Naive thymus-derived CD8-positive, alpha-beta T cell (primary cell): ENCODE measurements at regions not wholly inside any gene's neighbourhood (a gene's known extent, or its start where the extent isn't known, plus 50 kb on each side); places are given as distances from the start of the nearest gene placed in this dataset.

ENCODE experiments used
- ATAC-seq, 2 donors: fragments of 150-1000 bp; cut with Tn5 transposase in 1 of 2; sonication (Bioruptor Pico), chemical (Tn5 transposase) in 1 of 2; 1 replicate in 1 of 2; 2 replicates in 1 of 2; pipeline ENCODE4 v1.10.0; 2021; ENCODE audit warnings: mild to moderate bottlenecking in 2 of 2, moderate library complexity in 2 of 2
- POLR2A ChIA-PET: fragments of 350-600 bp; sonication (Branson Sonifier 250); formaldehyde crosslinking; loops from one replicate; lab custom pipeline; 2021; ENCODE audit warnings: antibody characterized with exemption; lab: Charles Lee
- DNase-seq, 10 donors: peaks; one replicate each; pipeline versions ENCODE4 v3.0.0 to v3.0.0-alpha.2; 2020 to 2022
- H3K27ac Mint-ChIP-seq, 10 donors: one replicate each; pipeline ENCODE4 v1.8.0; 2020 to 2022; ENCODE audit warnings: mild to moderate bottlenecking in 10 of 10, mixed read lengths in 10 of 10, moderate library complexity in 4 of 10, inconsistent platforms in 1 of 10
- H3K27me3 Mint-ChIP-seq, 5 donors: one replicate each; pipeline ENCODE4 v1.8.0; 2021 to 2022; ENCODE audit warnings: mixed read lengths in 5 of 5
- H3K36me3 Mint-ChIP-seq, 3 donors: one replicate each; pipeline ENCODE4 v1.8.0; 2020 to 2022; ENCODE audit warnings: mixed read lengths in 3 of 3, mild to moderate bottlenecking in 2 of 3, inconsistent platforms in 1 of 3
- H3K4me1 Mint-ChIP-seq, 4 donors: one replicate each; pipeline ENCODE4 v1.8.0; 2021 to 2022; ENCODE audit warnings: mixed read lengths in 4 of 4
- H3K4me3 Mint-ChIP-seq, 10 donors: one replicate each; pipeline ENCODE4 v1.8.0; 2020 to 2022; ENCODE audit warnings: mild to moderate bottlenecking in 10 of 10, mixed read lengths in 10 of 10, moderate library complexity in 6 of 10, inconsistent platforms in 1 of 10
- H3K9me3 Mint-ChIP-seq, 9 donors: one replicate each; pipeline ENCODE4 v1.8.0; 2020 to 2022; ENCODE audit warnings: mixed read lengths in 9 of 9, mild to moderate bottlenecking in 3 of 9, inconsistent platforms in 1 of 9, moderate library complexity in 1 of 9

GRCh38 chr7:127478461-127478860, 86.0 kb upstream of the ZNF800 start:
- ATAC-seq (no peak), DNase-seq (no peak)
- Mint-ChIP-seq H3K27ac (peak overlapping the region in 9 of 10 donors; percentile 2 to 92 (median 67)), H3K36me3 (no peaks in the 10 kb centered on the region), H3K4me1 (peaks cover 10 to 31% (median 24%) of the 10 kb centered on the region in 4 donors), H3K4me3 (peak overlapping the region in 6 of 10 donors; percentile 8 to 70 (median 66)), H3K9me3 (no peaks in the 10 kb centered on the region), H3K27me3 (peaks cover 0 to 14% (median 0%) of the 10 kb centered on the region in 5 donors)
- POLR2A ChIA-PET: interaction anchor here (0.8 to 1.8 kb wide), 3 partner anchors 10 to 86 kb away, joined by 3 to 9 read pairs (median 3); partner anchors contain the start of gene ZNF800

- no peaks in the 10 kb centered on the region for H3K36me3 Mint-ChIP-seq
- peaks cover 0 to 16% (median 0%) of the 10 kb centered on the region in 5 donors for H3K27me3 Mint-ChIP-seq
- ATAC-seq: peak; percentile 80 to 89
- peak overlapping the region in 9 of 10 donors; percentile 12 to 70 (median 59) for H3K4me3 Mint-ChIP-seq
- peaks cover 10 to 31% (median 24%) of the 10 kb centered on the region in 4 donors for H3K4me1 Mint-ChIP-seq
- DNase-seq: peak in 7 of 10 donors; percentile 1 to 64 (median 21)
- POLR2A ChIA-PET: interaction anchor here (0.8 to 1.8 kb wide), 3 partner anchors 10 to 86 kb away, joined by 3 to 9 read pairs (median 3); partner anchors contain the start of gene ZNF800
- H3K9me3 Mint-ChIP-seq: no peaks in the 10 kb centered on the region
- H3K27ac Mint-ChIP-seq: peak overlapping the region in 9 of 10 donors; percentile 2 to 92 (median 70)
Measured at GRCh38 chr7:127478024-127478355, 85.5 kb upstream of the ZNF800 start.

GRCh38 chr7:127477295-127478023, 85.0 kb upstream of the ZNF800 start:
- Mint-ChIP-seq H3K36me3 (no peaks in the 10 kb centered on the region), H3K4me3 (peak overlapping the region in 9 of 10 donors; percentile 12 to 70 (median 59)), H3K4me1 (peaks cover 10 to 31% (median 24%) of the 10 kb centered on the region in 4 donors), H3K27me3 (peaks cover 0 to 16% (median 0%) of the 10 kb centered on the region in 5 donors), H3K27ac (peak overlapping the region; percentile 2 to 92 (median 67)), H3K9me3 (no peaks in the 10 kb centered on the region)
- ATAC-seq: no peak
- POLR2A ChIA-PET: interaction anchor here (0.8 to 1.8 kb wide), 2 partner anchors 11 to 85 kb away, joined by 3 to 9 read pairs; partner anchors contain the start of gene ZNF800
- DNase-seq: no peak

- no peak for ATAC-seq
- H3K9me3 Mint-ChIP-seq: no peaks in the 10 kb centered on the region
- H3K4me3 Mint-ChIP-seq: peak overlapping the region in 1 of 10 donors; percentile 18
- peaks cover 10 to 31% (median 24%) of the 10 kb centered on the region in 4 donors for H3K4me1 Mint-ChIP-seq
- H3K27ac Mint-ChIP-seq: peak overlapping the region in 5 of 10 donors; percentile 1 to 87 (median 36)
- POLR2A ChIA-PET: no interaction called here
- no peak for DNase-seq
- H3K27me3 Mint-ChIP-seq: peaks cover 0 to 12% (median 0%) of the 10 kb centered on the region in 5 donors
- no peaks in the 10 kb centered on the region for H3K36me3 Mint-ChIP-seq
Measured at GRCh38 chr7:127476618-127477017, 84.1 kb upstream of the ZNF800 start.

- H3K27me3 Mint-ChIP-seq: peaks cover 0 to 16% (median 0%) of the 10 kb centered on the region in 5 donors
- H3K36me3 Mint-ChIP-seq: no peaks in the 10 kb centered on the region
- ATAC-seq (no peak), DNase-seq (no peak)
- POLR2A ChIA-PET: no interaction called here
- peaks cover 10 to 27% (median 23%) of the 10 kb centered on the region in 4 donors for H3K4me1 Mint-ChIP-seq
- no peaks in the 10 kb centered on the region for H3K9me3 Mint-ChIP-seq
- no peak overlapping the region for H3K27ac Mint-ChIP-seq
- no peak overlapping the region for H3K4me3 Mint-ChIP-seq
Measured at GRCh38 chr7:127474457-127474856, 81.9 kb upstream of the ZNF800 start.

GRCh38 chr7:127473409-127473808, 80.9 kb upstream of the ZNF800 start:
- H3K27ac Mint-ChIP-seq: no peak overlapping the region
- peaks cover 0 to 13% (median 0%) of the 10 kb centered on the region in 5 donors for H3K27me3 Mint-ChIP-seq
- ATAC-seq (no peak), DNase-seq (no peak)
- no peaks in the 10 kb centered on the region for H3K9me3 Mint-ChIP-seq
- POLR2A ChIA-PET: no interaction called here
- H3K4me1 Mint-ChIP-seq: peaks cover 4 to 18% (median 15%) of the 10 kb centered on the region in 4 donors
- H3K4me3 Mint-ChIP-seq: no peak overlapping the region
- H3K36me3 Mint-ChIP-seq: no peaks in the 10 kb centered on the region

- ATAC-seq (no peak), DNase-seq (no peak)
- peaks cover 0 to 5% (median 0%) of the 10 kb centered on the region in 5 donors for H3K27me3 Mint-ChIP-seq
- no peaks in the 10 kb centered on the region for H3K4me1 Mint-ChIP-seq
- peaks cover 0 to 13% (median 7%) of the 10 kb centered on the region in 3 donors for H3K36me3 Mint-ChIP-seq
- POLR2A ChIA-PET: no interaction called here
- H3K27ac Mint-ChIP-seq: peak overlapping the region in 1 of 10 donors; percentile 84
- peaks cover 0 to 19% (median 5%) of the 10 kb centered on the region in 9 donors for H3K9me3 Mint-ChIP-seq
- no peak overlapping the region for H3K4me3 Mint-ChIP-seq
Measured at GRCh38 chr7:127460077-127460476, 67.6 kb upstream of the ZNF800 start.

GRCh38 chr7:127451258-127451657, 58.8 kb upstream of the ZNF800 start:
- Mint-ChIP-seq H3K27me3 (peaks cover 0 to 29% (median 5%) of the 10 kb centered on the region in 5 donors), H3K9me3 (peaks cover 0 to 27% (median 11%) of the 10 kb centered on the region in 9 donors), H3K27ac (peak overlapping the region in 8 of 10 donors; percentile 11 to 90 (median 28)), H3K4me1 (peaks cover 16 to 25% (median 23%) of the 10 kb centered on the region in 4 donors), H3K36me3 (peaks cover 0 to 15% (median 15%) of the 10 kb centered on the region in 3 donors), H3K4me3 (peak overlapping the region in 5 of 10 donors; percentile 6 to 61 (median 20))
- DNase-seq (peak in 5 of 10 donors; percentile 9 to 68 (median 44)), ATAC-seq (peak; percentile 60 to 75)
- POLR2A ChIA-PET: interaction anchor here (0.6 to 1.3 kb wide), 4 partner anchors 37 to 103 kb away, joined by 3 to 17 read pairs (median 4); partner anchors contain the start of gene ZNF800

- POLR2A ChIA-PET: interaction anchor here (3.0 kb wide), 1 partner anchor 56 kb away, joined by 53 read pairs; the partner anchor contains the start of gene ZNF800
- no peak for DNase-seq
- peaks cover 14 to 25% (median 23%) of the 10 kb centered on the region in 4 donors for H3K4me1 Mint-ChIP-seq
- ATAC-seq: no peak
- peaks cover 0 to 26% (median 11%) of the 10 kb centered on the region in 9 donors for H3K9me3 Mint-ChIP-seq
- no peak overlapping the region for H3K27ac Mint-ChIP-seq
- H3K27me3 Mint-ChIP-seq: peaks cover 0 to 23% (median 0%) of the 10 kb centered on the region in 5 donors
- peaks cover 0 to 11% (median 8%) of the 10 kb centered on the region in 3 donors for H3K36me3 Mint-ChIP-seq
- H3K4me3 Mint-ChIP-seq: no peak overlapping the region
Measured at GRCh38 chr7:127448566-127448965, 56.1 kb upstream of the ZNF800 start.

- H3K9me3 Mint-ChIP-seq: peaks cover 0 to 20% (median 8%) of the 10 kb centered on the region in 9 donors
- H3K36me3 Mint-ChIP-seq: peaks cover 0 to 10% (median 8%) of the 10 kb centered on the region in 3 donors
- POLR2A ChIA-PET: interaction anchor here (0.7 to 3.0 kb wide), 8 partner anchors 16 to 194 kb away, joined by 3 to 53 read pairs (median 4); partner anchors contain the start of gene ZNF800
- H3K27me3 Mint-ChIP-seq: peaks cover 0 to 23% (median 0%) of the 10 kb centered on the region in 5 donors
- no peak overlapping the region for H3K4me3 Mint-ChIP-seq
- peaks cover 16 to 25% (median 23%) of the 10 kb centered on the region in 4 donors for H3K4me1 Mint-ChIP-seq
- DNase-seq (peak; percentile 16 to 80 (median 50)), ATAC-seq (peak; percentile 95 to 98)
- H3K27ac Mint-ChIP-seq: peak overlapping the region in 2 of 10 donors; percentile 51 to 55
Measured at GRCh38 chr7:127447326-127447945, 54.9 kb upstream of the ZNF800 start.

GRCh38 chr7:127446842-127447241, 54.3 kb upstream of the ZNF800 start:
- H3K27ac Mint-ChIP-seq: peak overlapping the region in 2 of 10 donors; percentile 20 to 49
- POLR2A ChIA-PET: interaction anchor here (0.9 to 3.0 kb wide), 7 partner anchors 16 to 193 kb away, joined by 3 to 53 read pairs (median 4); partner anchors contain the start of gene ZNF800
- ATAC-seq (no peak), DNase-seq (no peak)
- H3K36me3 Mint-ChIP-seq: peaks cover 0 to 5% (median 4%) of the 10 kb centered on the region in 3 donors
- peaks cover 0 to 18% (median 5%) of the 10 kb centered on the region in 9 donors for H3K9me3 Mint-ChIP-seq
- peaks cover 13 to 20% (median 19%) of the 10 kb centered on the region in 4 donors for H3K4me1 Mint-ChIP-seq
- no peak overlapping the region for H3K4me3 Mint-ChIP-seq
- H3K27me3 Mint-ChIP-seq: peaks cover 0 to 19% (median 0%) of the 10 kb centered on the region in 5 donors
